H1 (cell line): ENCODE measurements at regions not wholly inside any gene's neighbourhood (a gene's known extent, or its start where the extent isn't known, plus 50 kb on each side); places are given as distances from the start of the nearest gene placed in this dataset.

Experiments
- CTCF ChIA-PET: fragments of 300-600 bp; sonication (Branson Sonifier 250); formaldehyde crosslinking; loops from one replicate; lab custom pipeline; 2021; ENCODE audit not compliant: partially characterized antibody; lab: Charles Lee
- POLR2A ChIA-PET: fragments of 300-600 bp; sonication (Branson Sonifier 250); formaldehyde crosslinking; loops from one replicate; lab custom pipeline; 2021; ENCODE audit warnings: inconsistent platforms; ENCODE audit not compliant: partially characterized antibody; lab: Charles Lee
- DNase-seq, 2 experiments: peaks; one replicate each; pipeline versions ENCODE4 v3.0.0 to v3.0.0-alpha.2; 2010 to 2022; ENCODE audit warnings: low spot score in 2 of 2, low read depth in 1 of 2, mixed read lengths in 1 of 2
- FAIRE-seq: peaks from 2 replicates; lab custom pipeline; 2011; peaks lifted over from hg19 to GRCh38; lab: Jason Lieb, UNC
- H2AFZ ChIP-seq: 2 replicates; pipeline ENCODE4 v1.8.1; 2012; ENCODE audit warnings: low read length, inconsistent platforms
- H2AK5ac ChIP-seq: 2 replicates; pipeline ENCODE4 v1.6.1; 2013; ENCODE audit warnings: low read depth, low read length
- H2BK120ac ChIP-seq: replicated peaks from 2 replicates; pipeline ENCODE3; 2013; ENCODE audit warnings: low read depth, low read length, inconsistent platforms
- H2BK12ac ChIP-seq: 2 replicates; pipeline ENCODE4 v1.6.1; 2013; ENCODE audit warnings: low read depth, low read length
- H2BK15ac ChIP-seq: 2 replicates; pipeline ENCODE4 v1.6.1; 2013; ENCODE audit warnings: low read length
- H2BK20ac ChIP-seq: 2 replicates; pipeline ENCODE4 v1.6.1; 2013; ENCODE audit warnings: low read length
- H2BK5ac ChIP-seq: 2 replicates; pipeline ENCODE4 v1.6.1; 2013; ENCODE audit warnings: low read depth, low read length
- H3K14ac ChIP-seq: 2 replicates; pipeline ENCODE4 v1.6.1; 2013; ENCODE audit warnings: inconsistent platforms; ENCODE audit not compliant: insufficient read length
- H3K18ac ChIP-seq: 2 replicates; pipeline ENCODE4 v1.6.1; 2013; ENCODE audit warnings: low read length; ENCODE audit errors: extremely low read depth
- H3K23ac ChIP-seq: 2 replicates; pipeline ENCODE4 v1.6.1; 2013; ENCODE audit warnings: inconsistent platforms; ENCODE audit not compliant: insufficient read length
- H3K23me2 ChIP-seq: 2 replicates; pipeline ENCODE4 v1.6.1; 2013; ENCODE audit warnings: low read depth, low read length
- H3K27ac ChIP-seq: 2 replicates; pipeline ENCODE4 v1.6.1; 2011; ENCODE audit warnings: low read depth, low read length, inconsistent platforms
- H3K27me3 ChIP-seq, 4 experiments: replicated peaks in 1 of 4; 1 replicate in 1 of 4; 2 replicates in 3 of 4; pipeline versions ENCODE4 v1.6.1 to v1.8.1; 2011 to 2013; ENCODE audit warnings: low read length in 3 of 4, mild to moderate bottlenecking in 3 of 4, inconsistent platforms in 2 of 4, mixed read lengths in 2 of 4, moderate library complexity in 1 of 4; ENCODE audit not compliant: control insufficient read depth in 3 of 4, insufficient read depth in 3 of 4; ENCODE audit errors: extremely low read depth in 1 of 4
- H3K36me3 ChIP-seq, 4 experiments: 2 replicates each; pipeline versions ENCODE4 v1.6.1 to v1.8.1; 2011 to 2013; ENCODE audit warnings: mild to moderate bottlenecking in 4 of 4, low read length in 3 of 4, moderate library complexity in 2 of 4, control low read depth in 1 of 4, inconsistent platforms in 1 of 4; ENCODE audit not compliant: insufficient read depth in 4 of 4, control insufficient read depth in 2 of 4
- H3K4ac ChIP-seq: replicated peaks from 2 replicates; pipeline ENCODE3; 2013; ENCODE audit warnings: low read length, low read depth, mixed read lengths, inconsistent platforms; ENCODE audit not compliant: insufficient read length
- H3K4me1 ChIP-seq, 4 experiments: replicated peaks in 1 of 4; 1 replicate in 1 of 4; 2 replicates in 3 of 4; pipeline versions ENCODE4 v1.6.1 to v1.8.1; 2011 to 2013; ENCODE audit warnings: low read length in 3 of 4, inconsistent platforms in 2 of 4, mixed read lengths in 1 of 4; ENCODE audit not compliant: insufficient read depth in 4 of 4, control insufficient read depth in 3 of 4
- H3K4me2 ChIP-seq, 2 experiments: 2 replicates each; pipeline versions ENCODE4 v1.6.1 to v1.8.1; 2011 to 2013; ENCODE audit warnings: low read depth in 2 of 2, low read length in 2 of 2, control low read depth in 1 of 2, inconsistent platforms in 1 of 2, mild to moderate bottlenecking in 1 of 2; ENCODE audit not compliant: insufficient read depth in 1 of 2
- H3K4me3 ChIP-seq, 4 experiments: fragments of 200-600, 300-600 bp in 1 of 4; sonication (generic), shearing (Covaris generic), sonication (Bioruptor Twin) in 1 of 4; 2 replicates each; pipeline versions ENCODE4 v1.5.1 to v1.8.1; 2011 to 2016; ENCODE audit warnings: low read length in 4 of 4, low read depth in 3 of 4, control low read depth in 2 of 4, inconsistent platforms in 2 of 4, mild to moderate bottlenecking in 2 of 4, mixed read lengths in 1 of 4, moderate library complexity in 1 of 4; ENCODE audit not compliant: insufficient read depth in 2 of 4; ENCODE audit errors: extremely low read depth in 1 of 4
- H3K56ac ChIP-seq: replicated peaks from 2 replicates; pipeline ENCODE3; 2013; ENCODE audit warnings: low read depth, mild to moderate bottlenecking, mixed read lengths, low read length, inconsistent platforms; ENCODE audit not compliant: insufficient read length
- H3K79me1 ChIP-seq: 2 replicates; pipeline ENCODE4 v1.6.1; 2013; ENCODE audit warnings: low read depth, low read length, control low read depth
- H3K79me2 ChIP-seq, 2 experiments: 2 replicates each; pipeline versions ENCODE4 v1.6.1 to v1.8.1; 2012 to 2013; ENCODE audit warnings: low read length in 2 of 2, mild to moderate bottlenecking in 2 of 2, inconsistent platforms in 1 of 2; ENCODE audit not compliant: insufficient read depth in 2 of 2, control insufficient read depth in 1 of 2
- H3K9ac ChIP-seq, 4 experiments: replicated peaks in 1 of 4; 1 replicate in 1 of 4; 2 replicates in 3 of 4; pipeline versions ENCODE4 v1.6.1 to v1.8.1; 2011 to 2013; ENCODE audit warnings: low read depth in 3 of 4, low read length in 3 of 4, control low read depth in 2 of 4, mild to moderate bottlenecking in 2 of 4, moderate library complexity in 2 of 4, inconsistent platforms in 1 of 4; ENCODE audit errors: extremely low read depth in 1 of 4
- H3K9me3 ChIP-seq, 2 experiments: 2 replicates each; pipeline versions ENCODE4 v1.6.1 to v1.8.1; 2012 to 2013; ENCODE audit warnings: mild to moderate bottlenecking in 2 of 2, moderate library complexity in 2 of 2, control low read depth in 1 of 2, inconsistent platforms in 1 of 2, low read depth in 1 of 2, low read length in 1 of 2, mixed read lengths in 1 of 2; ENCODE audit not compliant: insufficient read depth in 2 of 2
- H4K20me1 ChIP-seq, 2 experiments: replicated peaks in 1 of 2; 2 replicates each; pipeline versions ENCODE3 to v1.8.1; 2011 to 2013; ENCODE audit warnings: inconsistent platforms in 2 of 2, low read length in 2 of 2, mild to moderate bottlenecking in 1 of 2; ENCODE audit not compliant: insufficient read depth in 2 of 2, control insufficient read depth in 1 of 2
- H4K5ac ChIP-seq: 2 replicates; pipeline ENCODE4 v1.6.1; 2013; ENCODE audit warnings: low read length, low read depth, mixed read lengths, inconsistent platforms; ENCODE audit not compliant: insufficient read length
- H4K8ac ChIP-seq: 2 replicates; pipeline ENCODE4 v1.8.0; 2013; ENCODE audit warnings: mild to moderate bottlenecking, moderate library complexity, low read length, inconsistent platforms; ENCODE audit not compliant: insufficient read depth; ENCODE audit errors: extremely low read depth
- H4K91ac ChIP-seq: replicated peaks from 2 replicates; pipeline ENCODE3; 2013; ENCODE audit warnings: low read length, mixed read lengths, inconsistent platforms; ENCODE audit not compliant: insufficient read length
- BCL11A ChIP-seq, 2 experiments: IDR thresholded peaks; one replicate each; pipeline ENCODE4 v1.6.1; 2011; ENCODE audit warnings: low read depth in 2 of 2, low read length in 2 of 2, mild to moderate bottlenecking in 2 of 2
- E2F6 ChIP-seq: IDR thresholded peaks from 2 replicates; pipeline ENCODE4 v1.6.1; 2012; ENCODE audit warnings: inconsistent platforms
- GABPA ChIP-seq: IDR thresholded peaks from 2 replicates; pipeline ENCODE4 v1.6.1; 2011; ENCODE audit warnings: mild to moderate bottlenecking, low read length, moderate library complexity, borderline replicate concordance; ENCODE audit not compliant: insufficient read depth
- SIRT6 ChIP-seq: IDR thresholded peaks from one replicate; pipeline ENCODE4 v1.7.1; 2012; ENCODE audit warnings: low read length, inconsistent platforms
- TEAD4 ChIP-seq: IDR thresholded peaks from 2 replicates; pipeline ENCODE4 v1.6.1; 2012; ENCODE audit warnings: low read depth, low read length, inconsistent platforms, mixed read lengths
- ZNF274 ChIP-seq: IDR thresholded peaks from 2 replicates; pipeline ENCODE4 v1.7.0; 2012; ENCODE audit warnings: low read length, borderline replicate concordance; ENCODE audit errors: extremely low read depth
- WGBS, 2 experiments: shearing (Covaris generic) in 1 of 2; methylation state at CpG; one replicate each; pipeline versions ENCODE4 v1.1.6 to v1.1.7; 2013 to 2015; ENCODE audit warnings: low lambda C conversion rate in 2 of 2, mixed read lengths in 2 of 2, inconsistent platforms in 1 of 2, low coverage in 1 of 2, missing lambda C conversion rate in 1 of 2; ENCODE audit not compliant: insufficient replicate concordance in 2 of 2, insufficient coverage in 1 of 2, insufficient read length in 1 of 2; ENCODE audit errors: extremely low coverage in 1 of 2, missing lambda C conversion rate in 1 of 2; 5-methylcytosine and 5-hydroxymethylcytosine counted together

GRCh38 chr1:191483988-191484387, 674.3 kb upstream of the RGS18 start:
- Histone ChIP-seq H2AFZ (0 out of 2 replicates have a peak overlapping the region, but pooled peaks have one; percentile 51), H3K14ac (no peak overlapping the region), H4K8ac (no peak overlapping the region), H2BK5ac (no peak overlapping the region), H4K20me1 (no peaks in the 10 kb centered on the region), H3K4me1 (no peaks in the 10 kb centered on the region), H4K5ac (no peak overlapping the region), H3K27me3 (peaks cover 0 to 1% (median 0%) of the 10 kb centered on the region in 4 experiments; a peak in 1 of 7 replicates), H2BK20ac (no peak overlapping the region), H2AK5ac (no peak overlapping the region), H4K91ac (no peak overlapping the region), H2BK12ac (no peak overlapping the region), H3K4me3 (no peak overlapping the region), H3K9me3 (no peaks in the 10 kb centered on the region), H3K23ac (no peak overlapping the region), H3K18ac (no peak overlapping the region), H2BK15ac (no peak overlapping the region), H3K4ac (no peak overlapping the region), H3K9ac (no peak overlapping the region), H3K79me2 (no peaks in the 10 kb centered on the region), H3K56ac (no peak overlapping the region), H3K79me1 (no peaks in the 10 kb centered on the region), H3K36me3 (no peaks in the 10 kb centered on the region), H3K27ac (no peak overlapping the region), H3K4me2 (no peak overlapping the region), H3K23me2 (no peaks in the 10 kb centered on the region), H2BK120ac (no peak overlapping the region)
- CTCF ChIA-PET, result interaction anchor here (0.5 to 0.6 kb wide), 2 partner anchors 39 to 853 kb away, joined by 3 to 5 read pairs; no protein-coding TSS in a partner anchor
- DNase-seq (no peak), FAIRE-seq (no peak)
- POLR2A ChIA-PET, result no interaction called here
- WGBS, 2 experiments, result 93% methylated on average over 3 of the region's 3 CpGs; no CpG with 5 or more reads in 1 of the 2 experiments
- no peak for TF ChIP-seq TEAD4
- TF ChIP-seq SIRT6, result no peak
- TF ChIP-seq ZNF274, result no peak
- TF ChIP-seq GABPA, result no peak
- TF ChIP-seq BCL11A (IDR thresholded peaks at IDR 0.05; ENCODE audit: low read depth in 2 of 2, low read length in 2 of 2), result no peak
- TF ChIP-seq E2F6, result no peak
